ENCODE measurements at regions not wholly inside any gene's neighbourhood (a gene's known extent, or its start where the extent isn't known, plus 50 kb on each side); places are given as distances from the start of the nearest gene placed in this dataset.

DNA sequence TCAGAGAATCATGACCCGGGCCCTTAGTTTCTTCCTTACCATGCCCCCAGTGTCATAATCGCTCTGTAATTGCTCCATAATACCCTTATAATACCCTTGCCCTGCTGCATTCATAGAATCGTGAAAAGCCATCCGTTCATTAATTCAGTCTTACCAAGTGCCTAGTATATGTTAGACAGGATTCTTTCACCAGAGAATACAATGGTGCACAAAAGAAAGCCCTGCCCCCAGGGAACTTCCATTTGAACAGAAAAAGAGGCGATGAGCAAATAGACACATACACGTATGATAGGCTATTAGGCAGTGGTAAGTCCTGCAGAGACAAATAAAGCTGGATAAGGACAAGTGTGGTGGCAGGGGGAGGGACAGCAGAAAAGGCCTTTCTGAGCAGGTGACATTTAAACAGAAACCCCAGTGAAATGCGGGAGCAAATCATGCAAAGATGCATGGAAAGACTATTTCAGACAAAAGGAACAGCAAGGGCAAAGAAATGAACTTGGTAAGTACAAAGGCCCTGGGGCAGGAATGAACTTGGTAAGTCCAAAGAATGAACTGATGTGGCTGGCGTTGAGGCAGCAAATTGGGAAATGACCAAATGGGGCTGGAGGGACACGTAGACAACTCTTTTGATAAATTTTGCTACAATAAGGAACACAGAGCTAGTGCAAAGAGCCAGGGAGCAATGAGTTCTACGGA is 74.6 kb upstream of the CREB3L1 start:
- Mint-ChIP-seq H3K36me3 (no peaks in the 10 kb centered on the region), H3K27me3 (peaks cover 47 to 49% of the 10 kb centered on the region in 2 donors), H3K4me3 (no peak overlapping the region), H3K4me1 (no peaks in the 10 kb centered on the region), H3K27ac (no peak overlapping the region), H3K9me3 (no peaks in the 10 kb centered on the region)
- ATAC-seq (replicated peaks) (no peak), DNase-seq (no peak)

DNA sequence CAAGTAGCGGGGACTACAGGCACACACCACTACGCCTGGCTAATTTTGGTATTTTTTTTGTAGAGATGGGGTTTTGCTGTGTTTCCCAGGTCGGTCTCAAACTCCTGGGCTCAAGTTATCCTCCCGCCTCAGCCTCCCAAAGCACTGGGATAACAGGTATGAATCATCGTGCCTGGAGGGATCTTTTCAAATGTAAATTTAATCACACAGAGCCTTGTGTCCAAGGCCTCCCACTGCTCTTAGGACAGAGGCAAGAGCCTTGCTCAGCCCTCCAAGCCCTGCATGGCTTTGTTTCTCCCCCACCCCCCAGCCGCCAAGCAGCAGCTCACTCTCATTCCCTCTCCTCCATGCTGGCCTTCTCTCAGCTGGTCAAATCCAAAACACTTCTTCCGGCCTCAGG is 75.3 kb upstream of the CREB3L1 start:
- no peak for ATAC-seq (replicated peaks)
- H3K27me3 Mint-ChIP-seq: peaks cover 50 to 54% of the 10 kb centered on the region in 2 donors
- H3K4me3 Mint-ChIP-seq: no peak overlapping the region
- H3K27ac Mint-ChIP-seq: no peak overlapping the region
- H3K4me1 Mint-ChIP-seq: no peaks in the 10 kb centered on the region
- no peaks in the 10 kb centered on the region for H3K9me3 Mint-ChIP-seq
- no peaks in the 10 kb centered on the region for H3K36me3 Mint-ChIP-seq
- no peak for DNase-seq

DNA sequence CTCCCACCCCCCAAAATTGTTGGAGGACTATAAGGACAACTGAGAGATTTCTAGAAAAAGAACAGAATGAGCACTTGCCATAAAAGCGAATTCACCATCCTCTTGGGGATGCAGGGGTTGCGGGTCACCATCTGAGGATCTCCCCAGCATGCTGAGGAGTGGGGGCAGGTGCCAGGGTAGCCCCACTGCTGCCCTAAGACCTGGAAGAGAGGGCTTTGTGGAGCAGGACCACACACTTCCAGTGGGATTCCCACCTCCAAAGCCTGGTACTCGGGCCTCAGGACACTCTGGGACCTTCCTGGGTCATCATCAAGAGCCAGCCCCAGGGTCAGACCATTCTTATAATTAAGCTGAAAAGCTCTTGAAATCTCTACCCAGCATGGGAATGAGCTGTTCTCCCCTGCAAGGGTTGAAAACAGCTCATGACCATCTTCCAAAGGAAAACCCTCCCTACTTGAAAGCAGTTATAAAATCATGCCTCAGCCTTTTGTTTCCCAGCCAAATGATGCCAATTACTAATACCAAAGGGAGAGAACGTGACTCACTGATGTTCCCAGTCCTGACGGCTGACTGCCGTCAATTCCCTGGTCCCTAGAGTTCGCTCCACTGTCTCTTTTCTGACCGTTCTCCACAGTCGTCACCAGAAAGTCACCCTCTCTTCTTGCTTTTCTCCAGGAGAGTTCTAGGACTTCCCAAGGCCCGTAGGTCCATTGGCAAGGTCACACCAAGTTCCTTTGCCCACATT is 76.8 kb upstream of the CREB3L1 start:
- peaks cover 51 to 59% of the 10 kb centered on the region in 2 donors for H3K27me3 Mint-ChIP-seq
- no peak for DNase-seq
- no peaks in the 10 kb centered on the region for H3K4me1 Mint-ChIP-seq
- no peak for ATAC-seq (replicated peaks)
- H3K4me3 Mint-ChIP-seq: no peak overlapping the region
- H3K36me3 Mint-ChIP-seq: no peaks in the 10 kb centered on the region
- no peaks in the 10 kb centered on the region for H3K9me3 Mint-ChIP-seq
- no peak overlapping the region for H3K27ac Mint-ChIP-seq

DNA sequence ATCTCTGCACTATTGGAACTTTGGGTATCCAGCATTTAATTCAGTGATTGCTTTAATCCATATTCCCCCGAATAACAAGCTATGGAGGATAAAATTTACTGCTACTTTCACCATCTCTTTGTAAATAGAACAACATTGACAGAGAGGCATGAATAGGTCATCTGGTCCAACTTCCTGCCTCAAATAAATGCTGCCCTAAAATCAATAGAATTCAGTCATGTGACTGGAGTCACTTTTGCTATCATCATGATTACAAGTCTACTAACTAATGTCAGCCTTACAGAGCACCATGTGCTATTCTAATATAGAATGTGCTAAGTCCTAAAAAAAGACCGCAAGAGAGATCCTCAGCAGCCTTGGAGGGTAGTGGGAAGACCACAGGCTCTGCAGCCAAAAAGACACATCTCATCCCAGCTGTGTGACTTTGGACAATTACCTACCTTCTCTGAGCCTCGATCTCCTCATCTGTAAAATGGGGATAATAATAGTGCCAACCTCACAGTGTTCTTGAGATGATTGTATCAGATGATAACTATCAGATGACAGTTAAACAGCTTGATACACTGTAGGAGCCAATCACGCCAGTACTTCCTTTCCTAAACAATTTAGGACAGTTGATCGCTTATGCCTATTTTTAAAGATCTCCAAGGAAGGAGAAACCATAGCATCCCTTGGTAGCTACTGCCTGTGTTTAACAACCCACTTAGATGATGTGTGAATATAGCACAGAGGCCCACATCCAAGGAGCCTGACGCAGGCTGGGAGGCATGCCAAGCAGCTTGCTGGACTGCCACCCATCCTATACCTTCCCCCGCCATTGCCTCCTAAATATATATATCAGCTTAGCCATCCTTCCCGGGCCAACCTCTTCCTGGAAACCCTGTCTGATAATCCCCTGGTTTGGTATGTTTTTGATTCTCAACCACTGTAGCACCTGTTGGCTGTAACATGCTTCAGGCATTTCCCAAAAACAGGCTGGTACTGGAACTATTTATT is 77.3 kb upstream of the PHF21A start:
- ATAC-seq (replicated peaks) (no peak), DNase-seq (no peak)
- Mint-ChIP-seq H3K4me3 (no peak overlapping the region), H3K27me3 (peaks cover 44 to 47% of the 10 kb centered on the region in 2 donors), H3K36me3 (no peaks in the 10 kb centered on the region), H3K4me1 (no peaks in the 10 kb centered on the region), H3K9me3 (no peaks in the 10 kb centered on the region), H3K27ac (no peak overlapping the region)

DNA sequence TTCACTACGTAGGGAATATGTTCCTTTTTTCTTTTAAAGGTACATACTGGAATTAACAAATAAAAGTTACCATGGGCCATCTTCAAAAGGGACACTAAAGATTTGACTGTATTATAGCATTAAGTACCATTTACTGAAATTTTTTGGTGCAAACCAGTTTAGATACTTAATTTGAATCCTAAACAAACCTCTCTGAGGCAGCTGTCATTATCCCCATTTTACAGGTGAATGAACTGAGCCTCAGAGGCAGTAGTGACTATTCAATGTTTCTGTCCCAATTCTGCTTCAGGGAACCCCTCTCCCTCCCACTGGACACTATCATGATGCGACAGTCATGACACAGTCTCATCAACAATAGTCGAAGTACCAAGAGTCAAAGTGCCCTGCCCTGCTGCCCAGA is 76.2 kb upstream of the PHF21A start:
- ATAC-seq (replicated peaks): no peak
- no peak for DNase-seq
- Mint-ChIP-seq H3K4me1 (no peaks in the 10 kb centered on the region), H3K27me3 (peaks cover 42 to 49% of the 10 kb centered on the region in 2 donors), H3K36me3 (no peaks in the 10 kb centered on the region), H3K9me3 (no peaks in the 10 kb centered on the region), H3K27ac (no peak overlapping the region), H3K4me3 (no peak overlapping the region)

DNA sequence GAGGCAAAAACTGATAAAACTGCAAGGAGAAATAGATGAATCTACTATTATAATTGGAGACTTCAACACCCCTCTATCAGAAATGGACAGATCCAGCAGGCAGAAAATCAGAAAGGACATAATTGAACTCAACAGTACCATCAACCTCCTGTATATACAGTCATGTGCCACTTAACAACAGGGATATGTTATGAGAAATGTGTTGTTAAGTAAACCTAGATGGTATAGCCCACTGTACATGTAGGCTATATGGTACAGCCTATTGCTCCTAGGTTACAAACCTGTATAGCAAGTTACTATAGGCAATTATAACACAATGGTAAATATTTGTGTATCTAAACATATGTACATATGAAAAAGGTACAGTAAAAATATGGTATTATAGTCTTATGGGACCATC is 66.8 kb upstream of the PHF21A start:
- Mint-ChIP-seq H3K4me3 (no peak overlapping the region), H3K9me3 (peaks cover 0 to 4% of the 10 kb centered on the region in 2 donors), H3K27me3 (peaks cover 25 to 47% of the 10 kb centered on the region in 2 donors), H3K27ac (no peak overlapping the region), H3K4me1 (no peaks in the 10 kb centered on the region), H3K36me3 (no peaks in the 10 kb centered on the region)
- no peak for DNase-seq
- no peak for ATAC-seq (replicated peaks)

DNA sequence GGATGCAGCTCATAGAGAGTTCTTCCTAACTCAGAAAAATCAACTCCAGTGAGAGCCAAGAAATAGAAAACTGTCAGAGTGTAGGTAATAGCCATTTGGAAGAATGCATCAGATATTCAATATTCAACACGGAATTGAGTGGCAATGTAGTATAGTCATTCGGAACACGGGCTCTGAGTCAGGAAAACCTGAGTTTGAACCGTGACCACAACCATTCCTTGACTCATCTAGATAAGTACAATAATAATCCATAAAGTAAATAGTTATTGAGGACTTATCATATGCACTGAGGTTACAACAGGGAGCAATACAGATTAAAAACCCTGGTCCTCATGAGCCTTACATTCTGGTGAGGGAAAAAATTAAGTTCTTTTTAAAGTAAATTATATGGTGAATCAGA is 62.6 kb upstream of the PHF21A start:
- H3K27me3 Mint-ChIP-seq: peaks cover 33 to 58% of the 10 kb centered on the region in 2 donors
- peaks cover 4 to 5% of the 10 kb centered on the region in 2 donors for H3K9me3 Mint-ChIP-seq
- H3K4me3 Mint-ChIP-seq: no peak overlapping the region
- H3K36me3 Mint-ChIP-seq: no peaks in the 10 kb centered on the region
- no peak for DNase-seq
- H3K27ac Mint-ChIP-seq: no peak overlapping the region
- no peak for ATAC-seq (replicated peaks)
- no peaks in the 10 kb centered on the region for H3K4me1 Mint-ChIP-seq

DNA sequence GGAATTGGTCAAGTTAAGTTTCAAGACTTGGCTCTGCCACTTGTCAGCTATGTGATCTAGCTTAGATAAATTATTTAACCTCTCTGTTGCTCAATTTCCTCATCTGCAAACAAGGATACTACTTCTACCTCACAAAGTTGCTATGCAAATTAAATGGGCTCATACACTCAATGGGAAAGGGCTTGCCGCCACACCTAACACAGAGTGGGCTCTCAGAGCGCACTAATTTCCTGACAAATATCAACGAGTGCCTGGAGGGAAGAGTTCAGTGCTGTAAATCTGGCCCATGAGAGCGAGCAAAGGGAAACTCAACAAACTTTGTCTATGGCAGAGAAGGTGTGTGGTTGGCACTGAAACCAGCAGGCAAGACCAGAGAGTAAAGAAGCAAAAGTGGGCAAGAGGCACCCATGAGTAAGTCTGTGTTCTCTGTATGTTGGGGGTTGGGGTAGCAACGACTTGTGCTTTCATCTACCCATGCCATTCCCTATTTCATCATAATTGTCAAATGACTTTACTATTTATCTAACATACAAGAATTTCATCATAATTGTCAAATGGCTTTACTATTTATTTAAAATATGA is 60.7 kb upstream of the PHF21A start:
- Mint-ChIP-seq H3K27me3 (peaks cover 37 to 59% of the 10 kb centered on the region in 2 donors), H3K4me3 (no peak overlapping the region)
- DNase-seq: no peak

DNA sequence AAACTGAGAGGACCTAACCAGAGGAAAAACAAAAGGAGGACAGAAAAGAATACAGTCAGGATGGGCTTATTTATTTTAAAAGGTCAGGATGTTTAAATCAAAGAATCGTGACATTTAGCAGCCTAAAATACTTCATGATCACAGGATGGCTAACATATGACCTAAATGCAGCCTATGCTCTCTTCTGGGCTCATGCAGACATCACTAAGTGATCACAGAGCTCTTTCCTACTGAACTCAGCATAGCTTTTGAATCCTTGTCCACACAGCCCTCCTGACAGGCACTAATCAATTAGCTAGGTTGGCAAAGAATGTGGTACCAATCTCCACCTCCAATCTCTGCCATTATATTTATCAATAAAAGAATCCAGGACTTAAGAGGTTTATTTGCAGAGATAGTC is 60.1 kb upstream of the PHF21A start:
- H3K27me3 Mint-ChIP-seq: peaks cover 40 to 63% of the 10 kb centered on the region in 2 donors
- no peaks in the 10 kb centered on the region for H3K4me1 Mint-ChIP-seq
- DNase-seq (no peak), ATAC-seq (replicated peaks) (no peak)
- H3K36me3 Mint-ChIP-seq: no peaks in the 10 kb centered on the region
- H3K27ac Mint-ChIP-seq: no peak overlapping the region
- H3K9me3 Mint-ChIP-seq: peaks cover 4 to 5% of the 10 kb centered on the region in 2 donors
- no peak overlapping the region for H3K4me3 Mint-ChIP-seq

More for the DNA sequence above, 60.7 kb upstream of the PHF21A start:
- H3K9me3 Mint-ChIP-seq: peaks cover 4 to 5% of the 10 kb centered on the region in 2 donors
- H3K4me1 Mint-ChIP-seq: no peaks in the 10 kb centered on the region
- H3K36me3 Mint-ChIP-seq: no peaks in the 10 kb centered on the region
- ATAC-seq (replicated peaks): no peak
- H3K27ac Mint-ChIP-seq: no peak overlapping the region

DNA sequence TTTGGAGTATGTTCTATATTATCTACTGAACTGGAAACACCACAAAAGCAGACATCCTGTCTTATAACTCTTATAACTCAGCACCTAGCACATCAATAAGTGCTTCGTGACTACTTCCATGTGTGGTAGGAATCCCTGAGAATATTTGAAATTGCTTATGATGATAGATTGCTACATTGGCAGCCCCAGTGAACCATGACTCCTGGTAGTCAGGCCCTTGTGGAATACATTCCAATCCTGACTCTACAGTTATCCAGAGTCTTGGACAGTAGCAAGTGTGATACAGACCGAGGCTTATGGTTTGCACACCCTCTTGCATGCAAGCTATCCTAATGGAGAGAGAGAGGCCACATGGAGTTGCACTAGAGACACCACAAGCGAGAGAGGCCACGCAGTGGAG is 59.5 kb upstream of the PHF21A start:
- Mint-ChIP-seq H3K4me1 (no peaks in the 10 kb centered on the region), H3K27ac (no peak overlapping the region), H3K9me3 (peaks cover 4 to 5% of the 10 kb centered on the region in 2 donors), H3K36me3 (no peaks in the 10 kb centered on the region), H3K27me3 (peaks cover 43 to 63% of the 10 kb centered on the region in 2 donors), H3K4me3 (no peak overlapping the region)
- no peak for DNase-seq
- no peak for ATAC-seq (replicated peaks)

DNA sequence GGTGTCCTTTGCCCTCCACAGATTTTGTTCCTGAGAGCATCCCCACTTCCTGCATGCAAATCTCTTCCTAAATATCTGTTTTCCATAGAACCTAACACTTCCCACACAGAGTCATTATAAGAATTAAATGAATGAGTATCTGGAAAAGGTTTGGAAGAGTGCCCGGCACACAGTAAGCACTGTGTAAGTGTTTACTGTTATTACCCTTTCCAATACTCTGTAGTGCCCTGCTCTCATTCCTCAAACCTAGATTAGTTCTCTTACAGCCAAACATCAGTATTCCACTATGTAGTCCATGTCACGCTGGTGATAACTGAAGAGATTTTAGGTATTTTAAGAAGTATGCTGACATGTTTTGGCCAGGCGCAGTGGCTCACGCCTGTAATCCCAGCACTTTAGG is 57.3 kb upstream of the PHF21A start:
- Mint-ChIP-seq H3K4me3 (no peak overlapping the region), H3K27me3 (peaks cover 35 to 52% of the 10 kb centered on the region in 2 donors), H3K36me3 (no peaks in the 10 kb centered on the region), H3K4me1 (no peaks in the 10 kb centered on the region), H3K9me3 (peaks cover 4 to 5% of the 10 kb centered on the region in 2 donors), H3K27ac (no peak overlapping the region)
- DNase-seq (no peak), ATAC-seq (replicated peaks) (no peak)

DNA sequence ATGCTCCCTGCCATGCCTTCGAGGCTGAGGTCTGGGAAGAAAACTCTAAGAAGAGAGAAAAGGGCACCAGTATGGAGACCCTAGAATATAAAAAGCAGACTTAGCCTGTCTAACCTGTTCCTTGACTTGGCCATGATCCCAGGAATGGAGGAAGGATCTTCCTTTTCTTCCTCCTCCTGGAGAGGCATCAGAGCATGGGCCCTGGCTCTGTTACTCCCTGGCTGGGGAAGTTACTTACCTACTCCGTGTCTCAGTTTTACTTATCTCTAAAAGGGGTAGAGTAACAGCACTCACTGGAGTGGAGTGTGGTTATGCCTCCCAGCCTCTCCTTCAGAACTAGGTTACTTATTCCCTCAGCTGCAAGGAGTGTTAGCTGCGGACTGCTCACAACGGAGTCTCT is 55.2 kb upstream of the PHF21A start:
- ATAC-seq (replicated peaks): no peak

DNA sequence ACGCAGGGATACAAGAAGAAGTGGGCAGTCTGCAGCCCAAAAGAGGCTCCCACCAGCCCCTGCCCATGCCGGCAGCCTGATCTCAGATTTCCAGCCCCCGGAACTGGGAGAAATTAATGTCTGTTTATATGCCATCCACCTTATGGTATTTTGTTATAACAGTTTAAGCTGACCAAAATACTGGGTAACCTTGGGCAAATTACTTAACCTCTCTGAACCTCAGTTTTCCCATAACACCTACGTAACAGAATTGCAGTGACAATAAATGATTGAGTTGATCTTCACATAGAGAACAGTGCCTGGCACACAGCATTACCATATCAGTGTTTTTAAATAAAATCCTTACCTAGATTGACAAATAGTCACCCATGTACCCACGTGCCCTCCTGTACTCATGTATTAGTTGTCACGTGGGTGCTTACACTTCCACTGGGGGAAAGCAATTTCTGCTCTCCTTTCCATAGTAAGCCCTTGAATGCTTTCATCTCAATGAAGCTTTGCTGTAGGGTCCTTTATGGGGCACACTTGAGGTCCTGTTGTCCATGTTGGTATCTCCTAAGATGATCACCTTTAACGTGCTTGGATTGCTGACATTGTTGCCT is 54.2 kb upstream of the PHF21A start:
- H3K27me3 Mint-ChIP-seq: peaks cover 37 to 50% of the 10 kb centered on the region in 2 donors
- DNase-seq (no peak), ATAC-seq (replicated peaks) (no peak)
- H3K36me3 Mint-ChIP-seq: no peaks in the 10 kb centered on the region
- H3K4me1 Mint-ChIP-seq: no peaks in the 10 kb centered on the region
- H3K27ac Mint-ChIP-seq: no peak overlapping the region
- peaks cover 5% of the 10 kb centered on the region in 2 donors for H3K9me3 Mint-ChIP-seq
- H3K4me3 Mint-ChIP-seq: no peak overlapping the region

More for the DNA sequence above, 55.2 kb upstream of the PHF21A start:
- Mint-ChIP-seq H3K4me3 (no peak overlapping the region), H3K9me3 (peaks cover 5% of the 10 kb centered on the region in 2 donors), H3K4me1 (no peaks in the 10 kb centered on the region), H3K27ac (peak overlapping the region; percentile 15), H3K36me3 (no peaks in the 10 kb centered on the region), H3K27me3 (peaks cover 31 to 43% of the 10 kb centered on the region in 2 donors)
- no peak for DNase-seq
